Adrenal gland (tissue), 9 donors: ENCODE measurements at regions not wholly inside any gene's neighbourhood (a gene's known extent, or its start where the extent isn't known, plus 50 kb on each side); places are given as distances from the start of the nearest gene placed in this dataset.
"Not testable (repeated sequence)": the region's sequence is repeated elsewhere in the genome, so short reads cannot be mapped to it uniquely, and the experiment has no call there.

ENCODE experiments used
- DNase-seq, 7 donors: peaks; one replicate each; pipeline ENCODE4 v3.0.0-alpha.2; 2019 to 2020
- H3K27ac ChIP-seq, 5 donors: fragments of 200-600 bp; sonication (generic) in 4 of 5; 1 replicate in 3 of 5; 2 replicates in 2 of 5; pipeline versions ENCODE4 v1.5.1 to v1.8.0; 2016 to 2020; ENCODE audit warnings: mild to moderate bottlenecking in 1 of 5
- H3K27me3 ChIP-seq: fragments of 200-600 bp; 2 replicates; pipeline ENCODE4 v1.8.0; 2021
- H3K36me3 ChIP-seq, 2 donors: fragments of 200-600 bp; replicated peaks in 1 of 2; 1 replicate in 1 of 2; 2 replicates in 1 of 2; pipeline versions ENCODE4 v1.5.1 to v1.8.0; 2018 to 2022
- H3K4me1 ChIP-seq, 2 donors: fragments of 200-600 bp; replicated peaks in 1 of 2; 1 replicate in 1 of 2; 2 replicates in 1 of 2; pipeline versions ENCODE4 v1.5.1 to v1.8.0; 2018 to 2021
- H3K4me3 ChIP-seq, 4 donors: fragments of 200-600 bp; sonication (generic) in 3 of 4; one replicate each; pipeline ENCODE4 v1.5.1; 2016 to 2018
- H3K9me3 ChIP-seq, 3 donors: fragments of 200-600 bp; sonication (generic) in 1 of 3; replicated peaks in 1 of 3; 1 replicate in 2 of 3; 2 replicates in 1 of 3; pipeline versions ENCODE4 v1.5.1 to v1.8.0; 2016 to 2021
- CTCF ChIP-seq, 6 experiments: fragments of 450-650 bp in 4 of 6; fragments of 200-600 bp in 2 of 6; sonication (generic) in 1 of 6; IDR thresholded peaks; 1 replicate in 5 of 6; 2 replicates in 1 of 6; pipeline versions ENCODE4 v1.5.1 to v1.8.0; 2016 to 2021; ENCODE audit warnings: antibody characterized with exemption in 6 of 6, mild to moderate bottlenecking in 2 of 6, moderate library complexity in 1 of 6
- POLR2A ChIP-seq, 2 donors: fragments of 450-650 bp; IDR thresholded peaks; one replicate each; pipeline ENCODE4 v1.6.1; 2017; ENCODE audit warnings: antibody characterized with exemption in 2 of 2, mild to moderate bottlenecking in 2 of 2, moderate library complexity in 1 of 2
- WGBS, 4 donors: extraction: QIAGEN DNeasy Blood & Tissue Kit in 2 of 4; methylation state at CpG; one replicate each; pipeline versions ENCODE4 v1.1.5 to v1.1.7; 2013 to 2017; 5-methylcytosine and 5-hydroxymethylcytosine counted together
- intact Hi-C, 2 donors: fragments of 100-400 bp; cut with DNase I; formaldehyde crosslinking; loops; one replicate each; pipeline versions ENCODE4 v1.14.1 to v1.15.0; 2022 to 2023
- donor health status: healthy with polysubstance abuse.
- donor health status: Bipolar disorder and iron deficiency.
- donor health status: DM: yes; HTN: yes; CAD: no.
- donor health status: DM: no; HTN: no; CAD: no.
- donor health status: DM: no; HTN: no; CAD: no.

GRCh38 chr10:8338177-8338766 lies 283.8 kb downstream of the GATA3 start:
- H3K27me3 ChIP-seq = peaks cover 7% of the 10 kb centered on the region
- H3K4me1 ChIP-seq = no peaks in the 10 kb centered on the region
- intact Hi-C loops = no loop called here
- TF ChIP-seq POLR2A (IDR thresholded peaks at IDR 0.05) = no peak
- TF ChIP-seq CTCF (IDR thresholded peaks at IDR 0.05) = no peak
- no peaks in the 10 kb centered on the region for H3K36me3 ChIP-seq
- H3K9me3 ChIP-seq = no peaks in the 10 kb centered on the region
- no peak overlapping the region for H3K27ac ChIP-seq
- 74 to 89% (median 76%) methylated on average over 4 of the region's 4 CpGs for WGBS, 4 donors
- no peak overlapping the region for H3K4me3 ChIP-seq
- DNase-seq = no peak

- TF ChIP-seq POLR2A (IDR thresholded peaks at IDR 0.05) (no peak), CTCF (IDR thresholded peaks at IDR 0.05) (no peak)
- no peak for DNase-seq
- Histone ChIP-seq H3K27ac (no peak overlapping the region), H3K27me3 (peaks cover 4% of the 10 kb centered on the region), H3K9me3 (no peaks in the 10 kb centered on the region), H3K36me3 (no peaks in the 10 kb centered on the region), H3K4me1 (no peaks in the 10 kb centered on the region), H3K4me3 (no peak overlapping the region)
- WGBS, 4 donors = 50 to 86% (median 86%) methylated on average over 1 of the region's 1 CpG
- intact Hi-C loops = no loop called here
Observed at GRCh38 chr10:8344756-8345155, 290.3 kb downstream of the GATA3 start.

- 47 to 69% (median 51%) methylated on average over 1 of the region's 1 CpG for WGBS, 4 donors
- no peak overlapping the region for H3K27ac ChIP-seq
- intact Hi-C loops = no loop called here
- H3K9me3 ChIP-seq = no peaks in the 10 kb centered on the region
- no peak overlapping the region for H3K4me3 ChIP-seq
- no peak for DNase-seq
- no peak for TF ChIP-seq POLR2A (IDR thresholded peaks at IDR 0.05)
- no peak for TF ChIP-seq CTCF (IDR thresholded peaks at IDR 0.05)
- no peaks in the 10 kb centered on the region for H3K36me3 ChIP-seq
- H3K27me3 ChIP-seq = peaks cover 4% of the 10 kb centered on the region
- H3K4me1 ChIP-seq = no peaks in the 10 kb centered on the region
Observed at GRCh38 chr10:8346861-8347260, 292.4 kb downstream of the GATA3 start.

DNA sequence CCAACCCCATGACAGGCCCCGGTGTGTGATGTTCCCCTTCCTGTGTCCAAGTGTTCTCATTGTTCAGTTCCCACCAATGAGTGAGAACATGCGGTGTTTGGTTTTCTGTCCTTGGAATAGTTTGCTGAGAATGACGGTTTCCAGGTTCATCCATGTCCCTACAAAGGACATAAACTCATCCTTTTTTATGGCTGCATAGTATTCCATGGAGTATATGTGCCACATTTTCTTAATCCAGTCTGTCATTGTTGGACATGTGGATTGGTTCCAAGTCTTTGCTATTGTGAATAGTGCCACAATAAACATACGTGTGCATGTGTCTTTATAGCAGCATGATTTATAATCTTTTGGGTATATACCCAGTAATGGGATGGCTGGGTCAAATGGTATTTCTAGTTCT lies 293.1 kb downstream of the GATA3 start:
- H3K9me3 ChIP-seq, DNase-seq, H3K27ac ChIP-seq, H3K36me3 ChIP-seq, H3K4me1 ChIP-seq, intact Hi-C loops, H3K4me3 ChIP-seq, H3K27me3 ChIP-seq: not testable (repeated sequence)
- whole genome bisulfite sequencing, 4 donors = 83 to 93% (median 88%) methylated on average over 4 of the region's 4 CpGs

DNA sequence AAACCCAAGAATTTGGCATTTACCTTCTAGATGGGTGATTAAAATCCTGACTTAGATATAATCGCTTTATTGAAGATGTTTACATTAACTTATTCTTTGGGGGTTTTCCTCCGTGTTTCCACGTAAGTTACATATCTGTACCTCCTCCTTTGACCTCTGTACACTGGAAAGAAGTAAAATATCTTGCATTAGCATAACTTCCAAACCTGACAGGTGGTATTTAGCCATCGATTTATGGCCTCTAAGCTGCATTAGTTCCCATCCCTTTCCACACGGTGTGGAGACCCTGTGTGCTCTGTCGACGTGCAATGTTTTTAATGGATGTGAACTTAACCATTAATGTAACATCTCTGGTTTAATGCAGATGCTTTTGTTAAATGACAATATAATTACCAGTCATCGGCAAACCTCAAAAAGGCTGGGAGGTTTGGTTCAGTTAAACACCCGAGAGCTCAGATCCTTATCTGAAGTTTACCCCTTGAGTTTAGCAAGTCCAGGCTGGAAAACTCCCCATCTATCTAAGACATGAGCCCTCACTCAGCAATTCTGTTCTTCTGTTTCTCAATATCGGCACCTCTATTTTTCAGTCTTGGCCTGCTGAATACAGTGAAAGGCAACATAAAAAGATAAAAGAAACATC lies 295.2 kb downstream of the GATA3 start:
- intact Hi-C loops = no loop called here
- no peak for DNase-seq
- Histone ChIP-seq H3K9me3 (no peaks in the 10 kb centered on the region), H3K4me1 (no peaks in the 10 kb centered on the region), H3K4me3 (no peak overlapping the region), H3K36me3 (no peaks in the 10 kb centered on the region), H3K27me3 (peaks cover 4% of the 10 kb centered on the region), H3K27ac (no peak overlapping the region)
- no peak for TF ChIP-seq CTCF (IDR thresholded peaks at IDR 0.05)
- TF ChIP-seq POLR2A (IDR thresholded peaks at IDR 0.05) = no peak
- 36 to 43% (median 41%) methylated on average over 10 of the region's 10 CpGs for WGBS, 4 donors
